GM21786 (cell line): ENCODE measurements at regions not wholly inside any gene's neighbourhood (a gene's known extent, or its start where the extent isn't known, plus 50 kb on each side); places are given as distances from the start of the nearest gene placed in this dataset.
A peak's percentile ranks its signal among the peaks of the same experiment; 100 is the strongest.
"Not testable (repeated sequence)": the region's sequence is repeated elsewhere in the genome, so short reads cannot be mapped to it uniquely, and the experiment has no call there.

Experiments
- ATAC-seq: cut with Tn5 transposase; IDR thresholded peaks from one replicate; pipeline ENCODE4 v1.9.1; 2021; ENCODE audit not compliant: unreplicated experiment

DNA sequence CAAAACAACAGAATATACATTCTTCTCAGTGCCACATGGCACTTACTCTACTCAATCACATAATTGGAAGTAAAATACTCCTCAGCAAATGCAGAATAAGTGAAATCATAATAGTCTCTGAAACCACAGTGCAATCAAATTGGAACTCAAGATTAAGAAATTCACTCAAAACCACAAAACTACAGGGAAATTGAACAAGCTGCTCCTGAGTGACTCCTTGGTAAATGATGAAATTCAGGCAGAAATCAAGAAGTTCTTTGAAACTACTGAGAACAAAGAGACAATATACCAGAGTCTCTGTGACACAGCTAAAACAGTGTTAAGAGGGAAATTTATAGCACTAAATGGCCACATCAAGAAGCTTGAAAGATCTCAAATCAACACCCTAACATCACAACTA lies 125.4 kb downstream of the MTERF1 start:
- ATAC-seq = not testable (repeated sequence)

DNA sequence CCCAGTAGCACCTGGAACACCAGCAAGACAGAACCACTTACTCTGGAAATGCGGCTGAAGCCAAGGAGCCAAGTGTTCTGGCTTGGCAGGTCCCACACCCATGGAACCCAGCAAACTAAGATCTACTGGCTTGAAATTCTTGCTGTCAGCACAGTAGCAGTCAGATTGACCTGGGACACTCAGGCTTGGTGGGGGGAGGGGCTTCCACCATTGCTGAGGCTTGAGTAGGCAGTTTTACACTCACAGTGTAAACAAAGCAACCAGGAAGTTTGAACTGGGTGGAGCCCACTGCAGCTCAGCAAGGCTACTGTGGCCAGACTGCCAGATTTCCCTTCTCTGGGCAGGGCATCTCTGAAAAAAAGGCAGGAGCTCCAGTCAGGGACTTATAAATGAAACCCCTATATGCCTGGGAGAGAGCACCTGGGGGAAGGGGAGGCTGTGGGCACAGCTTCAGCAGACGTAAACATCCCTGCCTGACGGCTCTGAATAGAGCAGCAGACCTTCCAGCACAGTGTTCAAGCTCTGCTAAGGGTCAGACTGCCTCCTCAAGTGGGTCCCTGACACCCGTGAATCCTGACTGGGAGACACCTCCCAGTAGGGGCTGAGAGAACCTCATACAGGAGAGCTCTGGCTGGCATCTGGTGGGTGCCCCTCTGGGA lies 121.2 kb downstream of the MTERF1 start:
- ATAC-seq = no peak

DNA sequence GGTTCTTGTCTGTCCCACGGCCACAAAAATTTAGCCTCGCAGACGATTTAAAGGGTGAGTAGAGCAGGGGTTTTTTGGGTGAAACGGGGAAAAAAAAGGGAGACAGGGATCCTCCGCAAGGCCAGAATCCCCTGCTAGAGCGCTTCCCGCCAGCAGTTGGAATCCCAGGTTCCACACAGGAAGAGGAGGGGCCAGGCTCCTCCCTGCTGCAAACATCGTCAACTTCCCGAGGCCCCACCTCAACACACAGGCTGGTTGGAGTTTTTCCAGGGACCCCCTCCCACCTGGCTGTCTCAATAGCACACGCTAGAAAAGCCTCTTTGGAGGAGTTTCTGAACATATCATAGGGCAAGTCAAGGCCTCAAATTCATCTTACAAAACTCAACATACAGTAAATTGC lies 112.7 kb downstream of the MTERF1 start:
- ATAC-seq = no peak

DNA sequence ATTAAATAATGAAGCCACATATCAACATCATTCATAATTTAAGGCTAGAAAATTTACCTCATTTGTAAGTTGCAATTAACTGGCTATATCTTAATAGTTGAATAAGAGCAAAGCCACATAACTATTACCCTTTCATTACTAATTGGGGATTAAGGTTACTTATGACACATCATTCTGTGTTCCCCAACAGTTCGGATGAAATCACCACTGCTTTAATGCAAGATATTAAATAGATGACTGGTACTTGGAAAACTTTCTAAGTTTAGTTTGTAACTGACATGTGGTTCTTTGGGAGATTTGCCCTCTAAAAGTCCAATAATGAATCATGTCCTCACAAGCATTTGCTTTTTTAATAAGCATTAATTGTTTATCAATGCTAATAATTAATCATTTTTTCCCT lies 109.1 kb downstream of the MTERF1 start:
- no peak for ATAC-seq

DNA sequence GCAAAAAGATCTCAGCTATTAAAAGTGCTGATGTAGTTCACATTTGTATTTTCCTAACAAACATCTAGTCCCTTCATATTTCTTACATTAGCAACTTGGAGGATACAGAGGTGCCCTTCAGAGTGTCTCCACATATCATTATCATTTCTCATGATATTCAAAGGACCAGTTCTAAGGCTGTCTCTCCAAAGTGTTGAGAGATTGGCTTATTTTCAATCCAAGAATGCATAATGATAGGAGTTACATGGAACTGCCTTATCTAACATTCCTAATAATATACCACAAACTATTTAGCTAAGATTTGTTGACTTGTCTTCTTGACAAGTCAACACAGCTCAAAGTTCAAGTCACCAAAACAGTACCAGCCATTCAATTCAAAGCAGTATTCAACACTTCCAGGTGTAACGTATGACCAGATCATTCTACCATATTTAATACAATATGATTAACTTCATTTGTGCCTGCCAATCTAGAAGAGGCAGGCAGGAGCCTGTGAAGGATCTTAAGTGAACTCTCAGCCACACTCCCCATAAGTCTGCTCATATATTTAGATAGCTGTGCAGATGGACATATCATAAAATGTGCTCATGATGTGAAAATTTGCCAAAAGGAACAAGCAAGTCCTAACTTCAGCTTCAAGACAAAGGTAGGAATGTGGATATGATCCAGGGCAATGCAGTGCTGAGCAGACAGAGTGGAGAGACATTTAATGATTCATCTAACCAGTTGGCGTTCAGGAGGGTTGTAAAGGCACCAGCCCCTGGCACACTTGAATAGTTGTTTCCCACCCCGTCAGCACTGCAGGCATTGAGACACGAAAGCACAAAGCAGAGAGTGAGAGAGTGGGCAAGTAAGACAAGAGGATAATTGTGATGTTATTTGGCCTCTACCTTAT lies 108.3 kb downstream of the MTERF1 start:
- ATAC-seq = no peak

DNA sequence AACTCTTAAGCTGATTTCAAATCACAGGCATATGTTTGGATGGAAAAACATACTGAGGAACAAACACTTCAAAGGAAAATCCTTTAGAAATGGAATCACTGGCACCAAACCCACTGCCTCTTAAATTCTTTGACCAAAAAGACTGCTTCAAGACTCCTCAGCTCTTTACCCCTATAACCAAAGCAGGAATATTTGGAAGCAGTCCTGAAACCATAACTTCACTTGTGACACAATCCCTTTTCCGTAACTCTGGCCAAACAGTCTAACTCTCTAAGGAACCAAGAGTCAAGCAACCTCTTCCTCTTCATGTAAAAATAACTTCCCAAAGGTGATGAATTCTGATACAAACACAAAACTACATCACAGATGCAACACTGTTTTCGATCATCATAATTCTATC lies 104.3 kb downstream of the MTERF1 start:
- ATAC-seq = no peak

DNA sequence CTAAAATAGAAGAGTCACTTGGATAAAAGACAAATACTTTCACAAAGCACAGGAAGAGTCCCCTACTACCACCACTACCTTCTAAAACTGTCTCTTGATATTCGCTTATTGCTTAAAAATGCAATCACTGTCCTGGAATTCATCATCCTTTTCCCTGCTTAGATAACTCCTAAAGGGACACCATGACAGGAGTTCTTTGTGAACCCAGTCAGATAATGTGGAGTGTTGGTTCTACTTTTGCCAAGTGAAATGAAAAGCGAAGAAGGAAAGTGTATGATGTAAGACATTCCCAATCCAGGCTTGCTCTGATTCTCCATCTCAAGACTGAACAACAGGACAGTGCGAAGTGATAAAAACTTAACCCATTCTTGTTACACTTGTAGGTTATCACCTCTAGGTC lies 103.0 kb downstream of the MTERF1 start:
- ATAC-seq = no peak

DNA sequence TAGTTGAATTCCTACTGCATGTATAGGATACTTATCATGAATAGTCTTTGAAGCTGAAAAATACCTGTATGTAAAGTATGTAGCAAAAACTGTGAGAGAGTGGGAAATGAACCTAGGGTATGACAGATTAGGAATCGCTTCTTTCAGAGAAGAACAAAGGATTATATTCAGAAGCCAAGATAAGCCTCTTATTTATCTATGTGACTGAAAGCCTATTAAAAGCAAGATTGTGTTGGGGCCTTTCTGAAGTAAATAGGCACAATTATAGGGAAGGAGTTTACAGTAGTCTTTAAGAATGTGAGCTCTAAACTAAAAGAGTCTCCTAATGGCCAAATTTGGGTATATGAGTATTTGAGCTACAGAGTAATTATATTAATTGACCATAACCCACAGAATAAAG lies 102.1 kb downstream of the MTERF1 start:
- no peak for ATAC-seq

DNA sequence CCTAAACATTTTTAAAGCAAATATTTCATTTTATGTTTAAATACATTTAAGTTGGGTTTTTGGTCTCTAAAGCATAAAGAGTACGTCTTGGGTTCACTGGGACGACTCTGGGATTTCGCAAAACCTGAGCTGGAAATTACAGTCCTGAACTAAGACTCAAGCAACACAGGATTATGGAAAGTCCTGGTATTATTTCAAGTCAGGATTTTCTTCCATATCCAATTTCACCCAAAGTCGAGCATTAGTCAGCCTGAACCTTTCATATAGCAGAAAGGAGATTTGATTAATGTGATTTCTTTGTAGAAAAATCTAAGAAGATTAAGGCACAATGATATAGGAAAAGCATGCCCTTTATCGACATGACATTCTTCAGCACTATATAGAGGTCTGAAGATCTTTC lies 100.0 kb downstream of the MTERF1 start:
- ATAC-seq = no peak

DNA sequence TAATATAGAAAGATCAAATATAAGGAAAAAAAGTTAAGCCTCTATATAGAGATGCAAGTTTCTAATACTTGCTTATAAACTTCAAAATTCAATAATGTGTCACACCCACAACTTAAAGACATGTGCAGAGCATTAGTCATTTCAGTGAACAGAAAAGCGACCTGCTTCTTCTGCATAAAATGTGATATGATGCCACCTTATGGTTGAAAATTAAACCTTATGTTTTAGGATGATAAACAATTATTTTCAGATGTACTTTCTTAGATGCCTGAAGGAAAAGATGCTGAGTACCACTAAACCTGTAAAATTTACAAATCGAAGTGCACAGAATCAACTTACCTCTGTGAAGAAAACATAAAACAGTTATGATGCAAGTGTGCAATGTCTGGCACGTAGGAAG lies 96.0 kb downstream of the MTERF1 start:
- ATAC-seq = no peak

DNA sequence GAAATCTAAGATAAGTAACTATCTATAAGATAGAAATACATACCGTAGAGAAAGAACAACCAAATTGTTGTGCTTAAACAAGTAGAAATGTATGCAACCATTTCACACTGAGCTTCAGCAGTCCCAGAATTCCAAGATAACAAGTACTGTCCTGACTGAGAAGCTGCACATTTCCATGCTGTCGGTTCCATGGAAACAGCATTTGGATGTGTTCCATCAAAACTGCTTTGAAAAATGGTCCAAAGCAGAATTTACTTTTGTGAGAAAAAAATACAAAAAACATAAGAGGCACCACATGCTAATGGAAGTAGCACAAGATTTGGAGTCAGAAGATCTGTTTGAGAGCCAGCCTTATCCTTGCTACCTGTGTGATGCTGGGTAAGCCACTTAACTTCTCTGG lies 92.6 kb downstream of the MTERF1 start:
- no peak for ATAC-seq

DNA sequence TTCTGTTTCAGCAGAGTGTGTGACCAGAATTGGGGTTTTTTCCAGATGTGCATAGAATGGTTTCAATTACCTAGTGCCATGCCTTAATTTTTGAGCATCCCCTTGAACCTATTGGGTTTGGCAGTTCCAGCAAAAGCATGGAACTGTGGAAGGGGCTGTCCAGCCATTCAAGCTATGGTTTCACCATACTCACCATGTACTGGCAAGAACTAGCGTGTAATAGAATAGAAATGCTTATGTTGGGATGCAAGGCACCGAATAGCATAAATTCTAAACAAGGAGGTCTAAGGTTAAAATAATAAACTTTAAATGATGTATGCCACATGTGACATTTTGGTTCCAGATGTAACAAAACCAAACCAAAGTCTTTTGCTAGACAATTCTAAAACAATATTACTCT lies 91.4 kb downstream of the MTERF1 start:
- ATAC-seq = no peak

DNA sequence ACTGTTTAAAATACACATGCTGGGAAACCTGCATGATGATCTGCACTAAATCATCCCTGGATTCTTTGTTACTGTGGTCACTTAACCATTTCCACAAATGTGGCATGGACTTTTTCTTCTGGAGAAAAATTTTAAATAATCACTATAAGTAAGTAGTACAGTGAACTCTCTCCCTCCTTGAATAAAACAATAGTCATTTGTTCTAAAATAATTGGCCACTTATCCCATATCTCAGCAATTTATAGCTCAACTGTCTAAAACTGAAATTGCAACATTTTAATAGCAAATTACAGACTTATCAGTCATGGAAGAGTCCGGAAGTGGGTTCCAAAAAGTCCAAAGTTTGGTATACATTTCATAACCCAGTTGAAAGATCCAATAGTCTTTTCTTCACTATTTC lies 90.9 kb downstream of the MTERF1 start:
- no peak for ATAC-seq

DNA sequence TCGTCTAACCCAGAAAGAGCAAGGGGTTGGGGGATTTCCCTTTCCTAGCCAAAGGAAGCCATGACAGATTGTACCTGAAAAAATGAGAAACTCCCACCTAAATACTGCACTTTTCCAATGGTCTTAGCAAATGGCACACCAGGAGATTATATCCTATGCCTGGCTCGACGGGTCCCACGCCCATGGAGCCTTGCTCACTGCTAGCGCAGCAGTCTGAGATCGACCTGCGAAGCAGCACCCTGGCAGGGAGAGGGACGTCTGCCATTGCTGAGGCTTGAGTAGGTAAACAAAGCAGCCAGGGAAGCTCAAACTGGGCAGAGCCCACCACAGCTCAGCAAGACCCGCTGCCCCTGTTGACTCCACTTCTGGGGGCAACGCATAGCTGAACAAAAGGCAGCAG lies 89.9 kb downstream of the MTERF1 start:
- ATAC-seq = not testable (repeated sequence)

DNA sequence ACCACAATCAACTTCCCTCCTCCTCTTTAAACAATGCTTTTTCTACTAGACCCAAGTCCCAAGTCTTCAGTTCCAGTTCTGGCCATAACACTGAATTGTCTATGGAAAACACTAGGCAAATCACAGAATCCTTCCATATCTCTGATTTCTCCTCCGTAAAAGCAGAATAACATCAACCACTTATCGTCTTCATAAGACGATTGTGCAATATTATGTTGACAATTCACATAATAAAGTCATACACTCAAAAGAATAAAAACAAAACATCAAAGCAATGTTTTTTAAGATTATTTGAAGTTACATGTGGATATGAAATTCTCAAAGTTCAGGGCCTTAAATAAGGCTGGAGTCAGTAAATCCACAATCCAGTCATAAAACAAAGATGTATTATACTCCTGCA lies 84.4 kb downstream of the MTERF1 start:
- no peak for ATAC-seq

DNA sequence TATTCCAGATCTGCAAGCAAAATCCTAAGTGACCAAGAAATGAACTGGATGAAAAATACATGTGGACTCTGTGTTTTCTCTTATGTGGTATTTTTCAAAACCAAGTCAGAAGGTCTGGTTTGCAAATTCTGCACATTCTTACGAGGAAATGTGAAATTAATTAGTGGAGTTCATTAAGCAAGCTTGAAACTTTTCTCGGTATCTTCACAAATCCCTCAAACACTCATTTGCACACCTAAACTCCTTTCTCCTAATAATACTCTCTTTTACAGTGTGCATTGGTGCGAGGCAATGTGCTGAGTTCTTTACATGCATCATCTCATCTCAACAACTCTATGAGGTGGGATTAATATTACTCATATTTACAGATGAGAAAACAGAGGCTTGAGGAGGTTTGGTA lies 82.1 kb downstream of the MTERF1 start:
- ATAC-seq = no peak

DNA sequence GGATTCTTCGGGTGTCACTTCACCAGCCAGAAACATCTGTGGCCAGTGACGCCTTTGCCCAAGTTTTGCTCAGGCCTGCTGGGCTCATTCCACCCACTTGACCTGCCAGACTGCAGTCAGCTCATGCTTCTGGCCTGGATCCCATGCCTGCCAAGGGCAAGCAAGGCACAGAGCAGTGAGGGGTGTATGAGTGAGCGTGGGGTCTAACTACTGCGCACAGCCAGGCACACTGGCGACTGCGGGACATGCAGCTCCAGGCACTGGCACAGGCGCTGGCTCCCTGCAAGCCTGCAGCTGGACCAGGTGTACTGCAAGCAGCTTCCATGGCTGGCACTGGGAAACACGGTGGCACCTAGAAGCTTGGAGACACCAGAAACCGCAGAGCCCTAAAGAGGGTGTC lies 80.1 kb downstream of the MTERF1 start:
- ATAC-seq = no peak

DNA sequence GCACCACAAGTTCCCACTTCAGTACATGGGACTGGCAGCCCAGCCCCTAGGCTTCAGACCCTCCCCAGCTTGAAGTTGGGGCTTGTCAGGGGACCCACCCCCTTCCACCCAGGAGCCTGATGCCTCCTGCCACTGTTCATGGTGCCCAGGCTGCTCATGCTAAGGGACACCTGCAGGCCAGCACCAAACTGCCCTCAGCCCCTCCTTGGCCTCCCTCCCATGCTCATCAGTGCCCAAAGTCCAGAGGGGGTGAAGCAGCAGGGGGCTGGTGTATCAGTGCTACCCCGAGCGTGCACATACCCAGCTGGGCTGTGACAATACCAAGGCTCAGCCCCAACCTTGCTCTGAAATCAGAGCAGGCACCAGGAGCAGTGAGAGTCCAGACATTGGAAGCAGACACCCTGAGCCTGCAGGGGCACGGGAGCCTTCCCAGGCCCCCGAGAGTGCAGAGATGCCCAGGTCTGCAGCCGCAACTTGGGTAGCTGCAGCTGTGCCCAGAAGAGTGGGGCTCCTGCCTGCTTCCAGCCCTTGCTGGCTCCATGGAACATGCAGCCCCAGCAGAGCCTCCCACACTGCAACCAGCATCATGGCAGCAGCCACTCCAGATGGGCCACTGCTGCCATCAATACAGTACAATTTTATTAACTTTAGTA lies 79.0 kb downstream of the MTERF1 start:
- no peak for ATAC-seq

DNA sequence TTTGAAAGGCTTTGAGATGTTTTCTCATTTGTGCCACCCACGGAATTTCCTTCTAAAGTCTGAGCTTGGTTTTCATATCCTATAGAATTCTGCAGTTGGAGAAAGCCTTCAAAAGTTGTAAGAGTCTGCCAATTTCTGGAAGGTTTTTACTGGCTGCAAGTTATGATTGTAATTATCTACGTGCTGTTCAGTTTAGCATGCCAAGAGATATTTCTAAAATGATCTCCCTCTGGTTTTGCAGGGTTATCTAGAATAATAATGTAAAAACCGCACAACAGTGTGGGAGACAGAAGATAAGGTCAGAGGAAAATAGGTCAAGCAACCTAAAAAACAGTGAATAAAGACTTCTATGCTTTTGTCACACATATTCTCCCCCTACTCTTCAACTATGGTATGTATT lies 69.3 kb downstream of the MTERF1 start:
- ATAC-seq = no peak

DNA sequence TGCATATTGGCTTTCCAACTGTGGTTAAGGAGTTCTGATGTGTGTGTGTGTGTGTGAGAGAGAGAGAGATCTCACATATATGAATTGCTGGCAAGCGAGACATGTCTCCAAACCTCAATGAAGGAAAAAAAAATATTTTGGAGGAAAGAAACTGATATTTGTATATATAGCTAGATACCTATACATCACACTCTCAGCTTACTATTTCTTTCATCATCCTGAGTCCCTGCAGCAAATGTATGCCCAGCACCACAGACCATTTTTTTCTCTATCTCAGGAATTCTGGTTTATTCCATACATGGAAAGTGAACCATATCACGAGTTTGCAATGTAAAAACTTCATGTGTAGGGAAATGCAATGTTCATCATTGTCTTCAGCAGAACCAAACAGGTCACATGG lies 68.9 kb downstream of the MTERF1 start:
- no peak for ATAC-seq

DNA sequence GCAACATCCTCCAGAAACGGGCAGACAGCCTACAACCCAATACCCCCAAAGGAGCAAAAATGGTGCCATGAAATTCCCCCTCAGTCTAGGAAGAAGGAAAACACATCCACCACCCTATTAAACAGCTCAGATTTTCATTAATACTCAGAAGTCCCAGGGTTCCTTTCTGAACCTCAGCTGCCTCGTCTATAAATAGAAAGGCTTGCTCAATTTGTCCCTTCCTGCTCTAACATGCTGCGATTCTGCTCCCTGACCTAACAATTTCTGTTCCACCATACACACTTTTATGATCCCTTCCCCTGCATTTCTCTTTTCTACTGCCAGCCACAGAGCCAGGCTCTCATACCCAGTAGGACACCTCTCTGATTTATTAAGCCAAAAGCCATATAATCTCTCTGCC lies 68.1 kb downstream of the MTERF1 start:
- no peak for ATAC-seq

DNA sequence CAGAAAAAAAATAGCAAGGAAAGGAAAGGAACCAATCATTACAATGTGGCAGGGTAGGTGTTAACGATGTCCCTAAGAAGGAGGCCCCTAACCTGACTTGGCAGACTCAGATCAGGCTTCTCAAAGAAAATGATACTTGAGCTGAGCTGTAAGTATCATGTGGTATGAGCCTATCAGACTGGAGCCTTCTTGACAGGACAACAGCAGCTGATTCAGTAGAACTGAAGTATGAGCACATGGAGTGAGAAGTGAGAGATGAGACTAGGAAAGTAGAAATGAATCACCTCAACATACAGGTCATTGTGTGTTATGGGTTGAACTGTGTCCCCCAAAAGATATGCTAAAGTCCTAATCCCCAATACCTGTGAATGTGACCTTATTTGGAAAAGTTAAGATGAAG lies 66.3 kb downstream of the MTERF1 start:
- ATAC-seq = peak; percentile 71
